ENCODE measurements at regions not wholly inside any gene's neighbourhood (a gene's known extent, or its start where the extent isn't known, plus 50 kb on each side); places are given as distances from the start of the nearest gene placed in this dataset.
"Not testable (repeated sequence)": the region's sequence is repeated elsewhere in the genome, so short reads cannot be mapped to it uniquely, and the experiment has no call there.

- no peaks in the 10 kb centered on the region for H3K36me3 ChIP-seq
- intact Hi-C loops (cut with DNase I): no loop called here
Observed at GRCh38 chr6:54559136-54559535, 250.9 kb downstream of the TINAG start.

GRCh38 chr6:54564188-54564587 lies 255.9 kb downstream of the TINAG start:
- H3K36me3 ChIP-seq; DNase-seq; H3K27ac ChIP-seq; intact Hi-C loops (cut with DNase I); H3K4me3 ChIP-seq; H3K4me1 ChIP-seq; ATAC-seq; H3K27me3 ChIP-seq; H3K9me3 ChIP-seq: not testable (repeated sequence)

More at GRCh38 chr6:54559136-54559535, 250.9 kb downstream of the TINAG start:
- Histone ChIP-seq H3K9me3 (no peaks in the 10 kb centered on the region), H3K4me3 (no peak overlapping the region), H3K27me3 (no peaks in the 10 kb centered on the region), H3K4me1 (no peaks in the 10 kb centered on the region), H3K27ac (no peak overlapping the region)
- DNase-seq (no peak), ATAC-seq (no peak)
- no peak for TF ChIP-seq CTCF (IDR thresholded peaks at IDR 0.05)

GRCh38 chr6:54574671-54575070 lies 266.4 kb downstream of the TINAG start:
- H3K4me3 ChIP-seq: no peak overlapping the region
- no peak for TF ChIP-seq CTCF (IDR thresholded peaks at IDR 0.05)
- no peaks in the 10 kb centered on the region for H3K4me1 ChIP-seq
- H3K27me3 ChIP-seq: no peaks in the 10 kb centered on the region
- ATAC-seq: no peak
- no peaks in the 10 kb centered on the region for H3K36me3 ChIP-seq
- intact Hi-C loops (cut with DNase I): no loop called here
- DNase-seq: no peak
- H3K9me3 ChIP-seq: no peaks in the 10 kb centered on the region
- H3K27ac ChIP-seq: no peak overlapping the region

GRCh38 chr6:54578261-54578660 lies 268.3 kb upstream of the FAM83B start:
- Histone ChIP-seq H3K4me1 (no peaks in the 10 kb centered on the region), H3K27ac (no peak overlapping the region)

GRCh38 chr6:54579011-54579410 lies 267.6 kb upstream of the FAM83B start:
- H3K9me3 ChIP-seq: no peaks in the 10 kb centered on the region
- no peak for ATAC-seq
- H3K27ac ChIP-seq: no peak overlapping the region
- H3K36me3 ChIP-seq: no peaks in the 10 kb centered on the region
- no peak for TF ChIP-seq CTCF (IDR thresholded peaks at IDR 0.05)
- no peaks in the 10 kb centered on the region for H3K4me1 ChIP-seq
- intact Hi-C loops (cut with DNase I): no loop called here
- H3K27me3 ChIP-seq: no peaks in the 10 kb centered on the region
- no peak for DNase-seq
- no peak overlapping the region for H3K4me3 ChIP-seq

More at GRCh38 chr6:54578261-54578660, 268.3 kb upstream of the FAM83B start:
- Histone ChIP-seq H3K4me3 (no peak overlapping the region), H3K9me3 (no peaks in the 10 kb centered on the region), H3K27me3 (no peaks in the 10 kb centered on the region), H3K36me3 (no peaks in the 10 kb centered on the region)
- ATAC-seq: no peak
- DNase-seq: no peak
- TF ChIP-seq CTCF (IDR thresholded peaks at IDR 0.05): no peak
- intact Hi-C loops (cut with DNase I): no loop called here

GRCh38 chr6:54586251-54586650 lies 260.3 kb upstream of the FAM83B start:
- DNase-seq (no peak), ATAC-seq (no peak)
- Histone ChIP-seq H3K4me1 (no peaks in the 10 kb centered on the region), H3K9me3 (no peaks in the 10 kb centered on the region), H3K36me3 (no peaks in the 10 kb centered on the region), H3K27ac (no peak overlapping the region), H3K4me3 (no peak overlapping the region), H3K27me3 (no peaks in the 10 kb centered on the region)
- no peak for TF ChIP-seq CTCF (IDR thresholded peaks at IDR 0.05)
- intact Hi-C loops (cut with DNase I): no loop called here
